ENCODE measurements at regions not wholly inside any gene's neighbourhood (a gene's known extent, or its start where the extent isn't known, plus 50 kb on each side); places are given as distances from the start of the nearest gene placed in this dataset.

DNA sequence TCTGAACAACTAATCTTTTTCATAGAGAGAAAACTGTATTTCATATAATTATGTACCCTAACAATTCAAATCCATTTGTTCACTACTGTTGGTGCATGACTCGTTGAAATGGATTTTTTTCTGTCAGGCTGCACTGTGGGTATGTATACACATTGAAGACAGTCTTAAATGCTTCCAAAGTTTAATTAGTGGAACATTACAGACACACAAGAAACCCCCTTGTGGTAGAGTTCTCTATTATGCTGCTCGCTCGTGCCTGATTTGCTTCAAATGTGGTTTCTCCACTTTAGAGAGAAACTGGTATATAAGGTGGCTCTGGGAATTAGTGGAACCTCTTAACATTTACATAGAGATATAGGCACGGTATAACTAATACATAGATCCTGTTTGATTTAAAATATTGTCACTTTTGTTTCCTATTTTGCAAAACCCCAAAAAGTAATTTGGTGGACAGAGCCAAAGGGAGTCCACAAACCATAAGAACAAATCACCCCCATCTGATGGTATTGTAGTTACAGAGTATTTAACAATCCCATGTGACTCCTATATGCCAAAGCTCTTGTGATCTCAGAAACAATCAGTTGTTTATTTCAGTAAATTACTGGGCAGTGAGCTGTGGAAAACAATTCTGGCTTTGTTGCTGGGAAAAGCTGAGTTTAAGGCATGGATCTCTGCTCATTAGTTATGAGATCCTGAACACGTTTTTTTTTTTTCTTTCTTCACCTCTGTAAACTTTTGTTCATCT lies 159.5 kb downstream of the BRMS1L start:
- Mint-ChIP-seq H3K4me1 (ENCODE audit: insufficient read depth, unreplicated experiment) (peaks cover 5% of the 10 kb centered on the region), H3K36me3 (ENCODE audit: insufficient read depth, unreplicated experiment) (no peaks in the 10 kb centered on the region), H3K27me3 (ENCODE audit: insufficient read depth, unreplicated experiment) (no peaks in the 10 kb centered on the region), H3K27ac (ENCODE audit: low read depth, unreplicated experiment) (no peak overlapping the region), H3K9me3 (ENCODE audit: unreplicated experiment) (no peaks in the 10 kb centered on the region), H3K4me3 (ENCODE audit: unreplicated experiment) (no peak overlapping the region)
- ChIA-PET CTCF (interaction anchor here (0.6 to 2.0 kb wide), 2 partner anchors 84 to 536 kb away, joined by 3 to 7 read pairs; no protein-coding TSS in a partner anchor), POLR2A (interaction anchor here (0.6 kb wide), 1 partner anchor 362 kb away, joined by 4 read pairs; no protein-coding TSS in a partner anchor)
- BruUV-seq (replicated peaks), result no TSS peak
- TF ChIP-seq, protein P1, sequence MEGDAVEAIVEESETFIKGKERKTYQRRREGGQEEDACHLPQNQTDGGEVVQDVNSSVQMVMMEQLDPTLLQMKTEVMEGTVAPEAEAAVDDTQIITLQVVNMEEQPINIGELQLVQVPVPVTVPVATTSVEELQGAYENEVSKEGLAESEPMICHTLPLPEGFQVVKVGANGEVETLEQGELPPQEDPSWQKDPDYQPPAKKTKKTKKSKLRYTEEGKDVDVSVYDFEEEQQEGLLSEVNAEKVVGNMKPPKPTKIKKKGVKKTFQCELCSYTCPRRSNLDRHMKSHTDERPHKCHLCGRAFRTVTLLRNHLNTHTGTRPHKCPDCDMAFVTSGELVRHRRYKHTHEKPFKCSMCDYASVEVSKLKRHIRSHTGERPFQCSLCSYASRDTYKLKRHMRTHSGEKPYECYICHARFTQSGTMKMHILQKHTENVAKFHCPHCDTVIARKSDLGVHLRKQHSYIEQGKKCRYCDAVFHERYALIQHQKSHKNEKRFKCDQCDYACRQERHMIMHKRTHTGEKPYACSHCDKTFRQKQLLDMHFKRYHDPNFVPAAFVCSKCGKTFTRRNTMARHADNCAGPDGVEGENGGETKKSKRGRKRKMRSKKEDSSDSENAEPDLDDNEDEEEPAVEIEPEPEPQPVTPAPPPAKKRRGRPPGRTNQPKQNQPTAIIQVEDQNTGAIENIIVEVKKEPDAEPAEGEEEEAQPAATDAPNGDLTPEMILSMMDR (IDR thresholded peaks at IDR 0.05; ENCODE audit: unreplicated experiment), result no peak
- DNase-seq (ENCODE audit: unreplicated experiment), result no peak
- intact Hi-C loops (cut with micrococcal nuclease), result no loop called here

DNA sequence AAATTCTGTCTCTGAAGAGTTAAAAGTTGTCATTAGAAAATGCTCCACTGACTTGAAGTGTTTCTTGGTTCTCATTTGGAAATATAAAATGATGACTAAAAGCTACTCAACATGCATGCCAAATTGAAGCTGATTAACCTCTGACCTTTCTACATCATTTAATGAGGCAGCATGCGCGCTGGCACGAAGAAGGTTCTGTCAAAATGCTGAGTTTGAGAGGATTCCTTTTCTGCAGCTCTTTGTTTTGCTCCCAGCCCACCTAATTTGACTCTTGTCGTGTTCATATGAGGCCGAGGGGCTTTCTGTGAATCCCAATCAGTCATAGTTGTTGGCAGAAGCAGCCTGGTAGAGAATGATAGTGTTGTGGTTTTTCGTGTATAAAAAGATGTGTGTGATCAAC lies 153.4 kb downstream of the BRMS1L start:
- no peaks in the 10 kb centered on the region for H3K27me3 Mint-ChIP-seq (ENCODE audit: insufficient read depth, unreplicated experiment)
- H3K27ac Mint-ChIP-seq (ENCODE audit: low read depth, unreplicated experiment), result no peak overlapping the region
- POLR2A ChIA-PET, result no interaction called here
- H3K9me3 Mint-ChIP-seq (ENCODE audit: unreplicated experiment), result no peaks in the 10 kb centered on the region
- no peaks in the 10 kb centered on the region for H3K4me1 Mint-ChIP-seq (ENCODE audit: insufficient read depth, unreplicated experiment)
- CTCF ChIA-PET, result interaction anchor here (1.2 kb wide), 1 partner anchor 96 kb away, joined by 3 read pairs; no protein-coding TSS in a partner anchor
- TF ChIP-seq, protein P1 (IDR thresholded peaks at IDR 0.05; ENCODE audit: unreplicated experiment), result no peak
- intact Hi-C loops (cut with micrococcal nuclease), result no loop called here
- DNase-seq (ENCODE audit: unreplicated experiment), result no peak
- H3K36me3 Mint-ChIP-seq (ENCODE audit: insufficient read depth, unreplicated experiment), result no peaks in the 10 kb centered on the region
- no TSS peak for BruUV-seq (replicated peaks)
- H3K4me3 Mint-ChIP-seq (ENCODE audit: unreplicated experiment), result no peak overlapping the region

DNA sequence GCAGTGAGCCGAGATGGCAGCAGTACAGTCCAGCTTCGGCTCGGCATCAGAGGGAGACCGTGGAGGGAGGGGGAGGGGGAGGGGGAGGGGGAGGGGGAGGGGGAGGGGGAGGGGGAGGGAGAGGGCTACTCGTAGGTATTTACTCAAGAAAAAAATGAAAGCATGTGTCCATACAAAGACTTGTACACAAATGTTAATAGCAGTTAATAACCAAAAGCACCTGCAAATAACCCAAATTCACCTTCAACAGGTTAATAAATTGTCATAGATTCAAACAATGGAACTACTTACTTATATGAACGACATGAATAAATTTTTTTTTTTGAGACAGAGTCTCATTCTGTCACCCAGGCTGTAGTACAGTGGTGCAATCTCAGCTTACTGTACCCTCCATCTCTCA lies 152.4 kb downstream of the BRMS1L start:
- intact Hi-C loops (cut with micrococcal nuclease), result no loop called here
- Mint-ChIP-seq H3K9me3 (ENCODE audit: unreplicated experiment) (no peaks in the 10 kb centered on the region), H3K27me3 (ENCODE audit: insufficient read depth, unreplicated experiment) (no peaks in the 10 kb centered on the region), H3K4me3 (ENCODE audit: unreplicated experiment) (no peak overlapping the region), H3K36me3 (ENCODE audit: insufficient read depth, unreplicated experiment) (no peaks in the 10 kb centered on the region), H3K4me1 (ENCODE audit: insufficient read depth, unreplicated experiment) (no peaks in the 10 kb centered on the region), H3K27ac (ENCODE audit: low read depth, unreplicated experiment) (no peak overlapping the region)
- ChIA-PET POLR2A (no interaction called here), CTCF (no interaction called here)
- BruUV-seq (replicated peaks), result no TSS peak
- DNase-seq (ENCODE audit: unreplicated experiment), result no peak
- TF ChIP-seq, protein P1 (IDR thresholded peaks at IDR 0.05; ENCODE audit: unreplicated experiment), result no peak

DNA sequence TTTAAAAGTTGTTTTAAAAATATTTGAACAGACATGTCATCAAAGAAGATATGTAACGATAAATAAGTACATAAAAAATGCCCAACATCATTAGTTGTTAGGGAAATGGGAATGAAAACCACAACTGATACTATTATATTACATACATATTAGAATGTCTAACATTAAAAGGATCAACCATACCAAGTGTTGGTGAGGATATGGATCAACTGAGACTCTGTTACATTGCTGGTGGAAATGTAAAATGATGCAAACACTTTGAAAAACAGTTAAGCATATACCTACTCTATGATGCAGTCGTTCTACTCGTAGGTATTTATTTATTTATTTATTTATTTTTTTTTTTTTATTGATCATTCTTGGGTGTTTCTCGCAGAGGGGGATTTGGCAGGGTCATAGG lies 149.7 kb downstream of the BRMS1L start:
- Mint-ChIP-seq H3K27me3 (ENCODE audit: insufficient read depth, unreplicated experiment) (no peaks in the 10 kb centered on the region), H3K9me3 (ENCODE audit: unreplicated experiment) (no peaks in the 10 kb centered on the region), H3K27ac (ENCODE audit: low read depth, unreplicated experiment) (no peak overlapping the region), H3K4me3 (ENCODE audit: unreplicated experiment) (no peak overlapping the region), H3K36me3 (ENCODE audit: insufficient read depth, unreplicated experiment) (no peaks in the 10 kb centered on the region), H3K4me1 (ENCODE audit: insufficient read depth, unreplicated experiment) (no peaks in the 10 kb centered on the region)
- POLR2A ChIA-PET, result interaction anchor here (0.7 kb wide), 1 partner anchor 413 kb away, joined by 4 read pairs; no protein-coding TSS in a partner anchor
- CTCF ChIA-PET, result no interaction called here
- TF ChIP-seq, protein P1 (IDR thresholded peaks at IDR 0.05; ENCODE audit: unreplicated experiment), result no peak
- intact Hi-C loops (cut with micrococcal nuclease), result no loop called here
- no TSS peak for BruUV-seq (replicated peaks)
- no peak for DNase-seq (ENCODE audit: unreplicated experiment)

Measured in MCF 10A (cell line).